ENCODE measurements at regions not wholly inside any gene's neighbourhood (a gene's known extent, or its start where the extent isn't known, plus 50 kb on each side); places are given as distances from the start of the nearest gene placed in this dataset.

- TF ChIP-seq CTCF (IDR thresholded peaks at IDR 0.05): no peak
- TF ChIP-seq POLR2A (IDR thresholded peaks at IDR 0.05; ENCODE audit: low read depth): no peak
These were observed 52.3 kb upstream of the ROBO1 start for GRCh38 chr3:79820089-79820488.

Measured in esophagus muscularis mucosa (tissue), 3 donors.